ENCODE measurements at regions not wholly inside any gene's neighbourhood (a gene's known extent, or its start where the extent isn't known, plus 50 kb on each side); places are given as distances from the start of the nearest gene placed in this dataset.
A peak's percentile ranks its signal among the peaks of the same experiment; 100 is the strongest.

GRCh38 chr15:66615846-66616245 is 50.0 kb upstream of the LCTL start:
- DNase-seq (ENCODE audit: extremely low spot score) = no peak
- ChIA-PET CTCF (interaction anchor here (1.1 to 2.5 kb wide), 3 partner anchors 16 to 235 kb away, joined by 4 to 13 read pairs (median 4); no protein-coding TSS in a partner anchor), POLR2A (no interaction called here)
- TF ChIP-seq CTBP1 (IDR thresholded peaks at IDR 0.05; ENCODE audit: borderline replicate concordance) = no peak
- no peak for TF ChIP-seq NFRKB (IDR thresholded peaks at IDR 0.05)
- TF ChIP-seq SP1 (IDR thresholded peaks at IDR 0.05) = no peak
- no peak for TF ChIP-seq HDGF (IDR thresholded peaks at IDR 0.05; ENCODE audit: borderline replicate concordance)

GRCh38 chr15:66617137-66618090 is 51.6 kb upstream of the LCTL start:
- CTCF ChIA-PET = interaction anchor here (1.1 to 2.2 kb wide), 3 partner anchors 14 to 84 kb away, joined by 4 to 17 read pairs (median 4); partner anchors contain the start of gene SMAD6
- POLR2A ChIA-PET = interaction anchor here (0.8 to 1.3 kb wide), 4 partner anchors 83 to 234 kb away, joined by 3 read pairs; partner anchors contain the start of genes RPL4 and ZWILCH
- no peak for DNase-seq (ENCODE audit: extremely low spot score)

GRCh38 chr15:66619152-66619903 is 53.5 kb upstream of the LCTL start:
- ChIA-PET POLR2A (interaction anchor here (0.6 to 1.4 kb wide), 5 partner anchors 8 to 232 kb away, joined by 3 to 7 read pairs (median 3); no protein-coding TSS in a partner anchor), CTCF (interaction anchor here (0.6 to 2.3 kb wide), 25 partner anchors 8 to 233 kb away, joined by 3 to 22 read pairs (median 4); partner anchors contain the start of gene SMAD6)
- TF ChIP-seq BHLHE40 (IDR thresholded peaks at IDR 0.05; ENCODE audit: borderline replicate concordance) = no peak
- no peak for TF ChIP-seq FOXK2 (IDR thresholded peaks at IDR 0.05)
- no peak for TF ChIP-seq SUZ12 (IDR thresholded peaks at IDR 0.05)
- no peak for TF ChIP-seq ZNF384 (IDR thresholded peaks at IDR 0.05)
- no peak for TF ChIP-seq TARDBP (IDR thresholded peaks at IDR 0.05)
- TF ChIP-seq FOXM1 (IDR thresholded peaks at IDR 0.05; ENCODE audit: borderline replicate concordance) = no peak
- TF ChIP-seq LEF1 (IDR thresholded peaks at IDR 0.05; ENCODE audit: borderline replicate concordance) = no peak
- no peak for TF ChIP-seq FOXA1 (IDR thresholded peaks at IDR 0.05)
- no peak for TF ChIP-seq ARNT (IDR thresholded peaks at IDR 0.05)
- TF ChIP-seq NFRKB (IDR thresholded peaks at IDR 0.05) = no peak
- no peak for TF ChIP-seq SP1 (IDR thresholded peaks at IDR 0.05)
- no peak for TF ChIP-seq L3MBTL2 (conservative IDR thresholded peaks at IDR 0.05)
- TF ChIP-seq PKNOX1 (IDR thresholded peaks at IDR 0.05) = no peak
- peak; percentile 83 for DNase-seq (ENCODE audit: extremely low spot score)

More at GRCh38 chr15:66617137-66618090, 51.6 kb upstream of the LCTL start:
- TF ChIP-seq CTBP1 (IDR thresholded peaks at IDR 0.05; ENCODE audit: borderline replicate concordance) (no peak), NFRKB (IDR thresholded peaks at IDR 0.05) (no peak), SUZ12 (IDR thresholded peaks at IDR 0.05) (no peak), PKNOX1 (IDR thresholded peaks at IDR 0.05) (no peak), ARNT (IDR thresholded peaks at IDR 0.05) (no peak), ELF4 (IDR thresholded peaks at IDR 0.05) (no peak), FOXA1 (IDR thresholded peaks at IDR 0.05) (no peak), L3MBTL2 (conservative IDR thresholded peaks at IDR 0.05) (no peak), BHLHE40 (IDR thresholded peaks at IDR 0.05; ENCODE audit: borderline replicate concordance) (no peak), ZNF384 (IDR thresholded peaks at IDR 0.05) (no peak), HDGF (IDR thresholded peaks at IDR 0.05; ENCODE audit: borderline replicate concordance) (no peak), TARDBP (IDR thresholded peaks at IDR 0.05) (no peak), LEF1 (IDR thresholded peaks at IDR 0.05; ENCODE audit: borderline replicate concordance) (no peak)

- ChIA-PET POLR2A (interaction anchor here (0.5 kb wide), 1 partner anchor 80 kb away, joined by 3 read pairs; no protein-coding TSS in a partner anchor), CTCF (interaction anchor here (2.3 kb wide), 1 partner anchor 232 kb away, joined by 16 read pairs; no protein-coding TSS in a partner anchor)
- TF ChIP-seq SP1 (IDR thresholded peaks at IDR 0.05) = no peak
- no peak for DNase-seq (ENCODE audit: extremely low spot score)
Observed at GRCh38 chr15:66620341-66620740, 54.5 kb upstream of the LCTL start.

- ChIA-PET CTCF (interaction anchor here (1.3 kb wide), 1 partner anchor 11 kb away, joined by 4 read pairs; no protein-coding TSS in a partner anchor), POLR2A (interaction anchor here (0.5 kb wide), 1 partner anchor 80 kb away, joined by 3 read pairs; no protein-coding TSS in a partner anchor)
- no peak for DNase-seq (ENCODE audit: extremely low spot score)
- TF ChIP-seq NFRKB (IDR thresholded peaks at IDR 0.05) (no peak), FOXK2 (IDR thresholded peaks at IDR 0.05) (no peak), ARNT (IDR thresholded peaks at IDR 0.05) (no peak), HDGF (IDR thresholded peaks at IDR 0.05; ENCODE audit: borderline replicate concordance) (no peak), SP1 (IDR thresholded peaks at IDR 0.05) (no peak), ELF4 (IDR thresholded peaks at IDR 0.05) (no peak), L3MBTL2 (conservative IDR thresholded peaks at IDR 0.05) (no peak), LEF1 (IDR thresholded peaks at IDR 0.05; ENCODE audit: borderline replicate concordance) (no peak), ZNF384 (IDR thresholded peaks at IDR 0.05) (no peak), FOXM1 (IDR thresholded peaks at IDR 0.05; ENCODE audit: borderline replicate concordance) (no peak), BHLHE40 (IDR thresholded peaks at IDR 0.05; ENCODE audit: borderline replicate concordance) (no peak), TARDBP (IDR thresholded peaks at IDR 0.05) (no peak), FOXA1 (IDR thresholded peaks at IDR 0.05) (no peak), SUZ12 (IDR thresholded peaks at IDR 0.05) (no peak), CTBP1 (IDR thresholded peaks at IDR 0.05; ENCODE audit: borderline replicate concordance) (no peak)
Observed at GRCh38 chr15:66620744-66621344, 55.0 kb upstream of the LCTL start.

All from HEK293T (cell line).